ENCODE measurements at regions not wholly inside any gene's neighbourhood (a gene's known extent, or its start where the extent isn't known, plus 50 kb on each side); places are given as distances from the start of the nearest gene placed in this dataset.

DNA sequence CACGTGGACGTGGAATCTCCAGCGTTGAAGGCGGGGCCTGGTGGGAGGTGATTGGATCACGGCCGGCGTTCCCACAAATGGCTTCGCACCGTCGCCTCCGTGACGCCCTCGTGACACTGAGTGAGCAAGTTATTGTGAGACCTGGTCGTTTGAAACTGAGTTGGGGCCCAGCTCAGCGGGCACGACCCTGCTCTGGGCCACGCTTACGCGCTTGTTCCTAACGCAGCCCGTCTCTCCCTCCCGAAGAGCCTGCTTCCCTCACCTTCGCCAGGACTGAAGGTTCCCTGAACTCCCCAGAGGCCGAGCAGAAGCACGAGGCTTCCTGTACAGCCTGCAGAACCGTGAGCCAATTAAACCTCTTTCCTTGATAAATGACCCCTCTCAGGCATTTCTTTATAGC is 121.8 kb downstream of the RTP5 start:
- H3K9ac ChIP-seq (ENCODE audit: insufficient read depth in 1 of 2, low read length in 2 of 2), result no peak overlapping the region
- 94 to 96% methylated on average over 26 of the region's 26 CpGs for WGBS, 2 donors
- H3K27me3 ChIP-seq (ENCODE audit: control insufficient read depth in 3 of 3, insufficient read depth in 3 of 3, low read length in 2 of 3), result no peaks in the 10 kb centered on the region
- no peak overlapping the region for H3K27ac ChIP-seq (ENCODE audit: low read depth in 1 of 2, low read length in 1 of 2)
- H3K36me3 ChIP-seq (ENCODE audit: control insufficient read depth in 4 of 4, insufficient read depth in 4 of 4, low read length in 4 of 4), result peaks cover 0 to 2% (median 0%) of the 10 kb centered on the region in 4 donors
- DNase-seq (no peak), ATAC-seq (ENCODE audit: insufficient read depth, low FRiP score) (no peak)
- H3K9me3 ChIP-seq (ENCODE audit: control insufficient read depth in 4 of 4, insufficient read depth in 3 of 4, low read length in 3 of 4), result peaks cover 0 to 3% (median 0%) of the 10 kb centered on the region in 4 donors
- no peaks in the 10 kb centered on the region for H3K4me1 ChIP-seq (ENCODE audit: control insufficient read depth in 5 of 5, insufficient read depth in 5 of 5, low read length in 5 of 5)
- no peak overlapping the region for H3K4me3 ChIP-seq
- TF ChIP-seq, protein P1, sequence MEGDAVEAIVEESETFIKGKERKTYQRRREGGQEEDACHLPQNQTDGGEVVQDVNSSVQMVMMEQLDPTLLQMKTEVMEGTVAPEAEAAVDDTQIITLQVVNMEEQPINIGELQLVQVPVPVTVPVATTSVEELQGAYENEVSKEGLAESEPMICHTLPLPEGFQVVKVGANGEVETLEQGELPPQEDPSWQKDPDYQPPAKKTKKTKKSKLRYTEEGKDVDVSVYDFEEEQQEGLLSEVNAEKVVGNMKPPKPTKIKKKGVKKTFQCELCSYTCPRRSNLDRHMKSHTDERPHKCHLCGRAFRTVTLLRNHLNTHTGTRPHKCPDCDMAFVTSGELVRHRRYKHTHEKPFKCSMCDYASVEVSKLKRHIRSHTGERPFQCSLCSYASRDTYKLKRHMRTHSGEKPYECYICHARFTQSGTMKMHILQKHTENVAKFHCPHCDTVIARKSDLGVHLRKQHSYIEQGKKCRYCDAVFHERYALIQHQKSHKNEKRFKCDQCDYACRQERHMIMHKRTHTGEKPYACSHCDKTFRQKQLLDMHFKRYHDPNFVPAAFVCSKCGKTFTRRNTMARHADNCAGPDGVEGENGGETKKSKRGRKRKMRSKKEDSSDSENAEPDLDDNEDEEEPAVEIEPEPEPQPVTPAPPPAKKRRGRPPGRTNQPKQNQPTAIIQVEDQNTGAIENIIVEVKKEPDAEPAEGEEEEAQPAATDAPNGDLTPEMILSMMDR (IDR thresholded peaks at IDR 0.05; ENCODE audit: control extremely low read depth, extremely low read depth), result no peak

DNA sequence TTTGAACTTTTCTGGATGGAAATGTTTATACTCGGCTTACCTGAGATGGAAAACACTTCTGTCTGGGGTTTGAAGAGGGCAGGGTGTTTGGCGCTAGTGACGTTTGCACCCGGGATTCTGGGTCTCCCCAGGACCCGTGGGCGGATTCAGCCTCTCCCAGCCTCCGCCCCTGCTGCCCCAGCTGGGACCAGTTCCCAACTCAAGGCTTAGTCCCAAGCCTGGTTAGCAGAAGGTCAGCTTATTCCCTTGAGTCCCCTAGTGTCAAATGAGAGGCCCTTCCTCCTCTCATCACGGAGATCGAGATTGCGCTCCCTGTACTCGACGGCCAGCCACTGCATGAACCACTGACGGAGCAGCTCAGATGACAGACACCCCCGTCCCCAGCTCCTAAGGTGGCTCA is 123.2 kb downstream of the RTP5 start:
- Histone ChIP-seq H3K4me3 (no peak overlapping the region), H3K27me3 (ENCODE audit: control insufficient read depth in 3 of 3, insufficient read depth in 3 of 3, low read length in 2 of 3) (no peaks in the 10 kb centered on the region), H3K9me3 (ENCODE audit: control insufficient read depth in 4 of 4, insufficient read depth in 3 of 4, low read length in 3 of 4) (peaks cover 0 to 3% (median 0%) of the 10 kb centered on the region in 4 donors), H3K27ac (ENCODE audit: low read depth in 1 of 2, low read length in 1 of 2) (no peak overlapping the region), H3K4me1 (ENCODE audit: control insufficient read depth in 5 of 5, insufficient read depth in 5 of 5, low read length in 5 of 5) (no peaks in the 10 kb centered on the region), H3K36me3 (ENCODE audit: control insufficient read depth in 4 of 4, insufficient read depth in 4 of 4, low read length in 4 of 4) (peaks cover 0 to 2% (median 0%) of the 10 kb centered on the region in 4 donors), H3K9ac (ENCODE audit: insufficient read depth in 1 of 2, low read length in 2 of 2) (no peak overlapping the region)
- DNase-seq (no peak), ATAC-seq (ENCODE audit: insufficient read depth, low FRiP score) (no peak)
- WGBS, 2 donors, result 86 to 96% methylated on average over 12 to 14 of the region's 14 CpGs
- TF ChIP-seq, protein P1 (IDR thresholded peaks at IDR 0.05; ENCODE audit: control extremely low read depth, extremely low read depth), result no peak

DNA sequence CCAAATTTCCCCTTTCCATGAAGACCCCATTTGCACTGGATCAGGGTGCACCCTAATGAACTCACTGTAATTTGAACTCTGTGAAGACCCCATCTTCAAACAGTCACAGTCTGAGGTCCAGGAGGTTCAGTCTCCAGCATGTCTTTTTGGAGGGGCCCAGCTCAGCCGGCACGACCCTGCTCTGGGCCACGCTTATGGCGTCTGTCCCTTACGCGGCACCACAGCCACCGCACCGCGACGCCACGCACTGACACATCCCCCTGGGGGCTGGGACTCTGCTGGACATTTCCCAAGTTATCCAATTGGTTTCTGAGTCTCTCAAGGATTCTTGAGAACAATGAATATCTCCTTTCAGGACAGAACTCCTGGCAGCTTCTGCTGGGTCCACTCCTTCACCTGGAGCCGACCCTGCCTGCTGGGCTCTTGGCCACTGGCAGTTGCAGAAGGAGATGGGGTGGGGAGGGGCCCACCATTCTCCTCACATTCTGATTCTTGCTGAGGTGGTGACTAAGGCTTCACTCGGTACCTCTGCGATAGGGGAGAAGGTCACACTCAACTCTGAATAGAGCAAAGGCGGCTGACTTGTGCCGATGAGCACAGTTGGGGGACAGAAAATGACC is 124.0 kb downstream of the RTP5 start:
- Histone ChIP-seq H3K4me3 (no peak overlapping the region), H3K4me1 (ENCODE audit: control insufficient read depth in 5 of 5, insufficient read depth in 5 of 5, low read length in 5 of 5) (no peaks in the 10 kb centered on the region), H3K27me3 (ENCODE audit: control insufficient read depth in 3 of 3, insufficient read depth in 3 of 3, low read length in 2 of 3) (no peaks in the 10 kb centered on the region), H3K9ac (ENCODE audit: insufficient read depth in 1 of 2, low read length in 2 of 2) (no peak overlapping the region), H3K9me3 (ENCODE audit: control insufficient read depth in 4 of 4, insufficient read depth in 3 of 4, low read length in 3 of 4) (peaks cover 0 to 3% (median 0%) of the 10 kb centered on the region in 4 donors), H3K36me3 (ENCODE audit: control insufficient read depth in 4 of 4, insufficient read depth in 4 of 4, low read length in 4 of 4) (peaks cover 0 to 2% (median 0%) of the 10 kb centered on the region in 4 donors), H3K27ac (ENCODE audit: low read depth in 1 of 2, low read length in 1 of 2) (no peak overlapping the region)
- no peak for ATAC-seq (ENCODE audit: insufficient read depth, low FRiP score)
- 96 to 97% methylated on average over 16 of the region's 16 CpGs for WGBS, 2 donors
- DNase-seq, result no peak
- TF ChIP-seq, protein P1 (IDR thresholded peaks at IDR 0.05; ENCODE audit: control extremely low read depth, extremely low read depth), result no peak

DNA sequence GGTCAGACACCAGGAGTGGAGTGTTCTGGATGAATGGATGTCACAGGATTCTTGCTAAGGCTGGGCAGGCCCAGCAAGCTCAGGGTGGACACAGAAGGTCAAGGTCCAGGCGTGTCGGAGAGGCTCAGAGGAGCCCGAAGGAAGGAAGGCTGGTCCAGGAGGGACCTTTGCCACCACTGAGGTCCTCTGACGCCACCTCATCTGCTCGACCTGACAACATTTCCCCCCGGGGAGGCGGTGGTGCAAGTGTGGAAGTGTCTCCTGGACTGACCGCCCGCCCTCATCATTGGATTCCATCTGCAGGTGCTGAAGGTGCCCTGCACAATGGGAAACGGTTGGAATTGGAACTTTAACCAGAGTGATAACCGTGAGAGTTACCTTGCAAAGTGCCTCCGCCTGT is 124.6 kb downstream of the RTP5 start:
- Histone ChIP-seq H3K9ac (ENCODE audit: insufficient read depth in 1 of 2, low read length in 2 of 2) (no peak overlapping the region), H3K27me3 (ENCODE audit: control insufficient read depth in 3 of 3, insufficient read depth in 3 of 3, low read length in 2 of 3) (no peaks in the 10 kb centered on the region), H3K9me3 (ENCODE audit: control insufficient read depth in 4 of 4, insufficient read depth in 3 of 4, low read length in 3 of 4) (peaks cover 0 to 3% (median 0%) of the 10 kb centered on the region in 4 donors), H3K4me3 (no peak overlapping the region), H3K27ac (ENCODE audit: low read depth in 1 of 2, low read length in 1 of 2) (no peak overlapping the region), H3K36me3 (ENCODE audit: control insufficient read depth in 4 of 4, insufficient read depth in 4 of 4, low read length in 4 of 4) (peaks cover 0 to 2% (median 0%) of the 10 kb centered on the region in 4 donors), H3K4me1 (ENCODE audit: control insufficient read depth in 5 of 5, insufficient read depth in 5 of 5, low read length in 5 of 5) (no peaks in the 10 kb centered on the region)
- TF ChIP-seq, protein P1 (IDR thresholded peaks at IDR 0.05; ENCODE audit: control extremely low read depth, extremely low read depth), result no peak
- ATAC-seq (ENCODE audit: insufficient read depth, low FRiP score) (no peak), DNase-seq (no peak)
- 88 to 96% methylated on average over 10 to 12 of the region's 12 CpGs for WGBS, 2 donors

Data from lung (tissue), 11 donors.